LoVo (cell line): ENCODE measurements at regions not wholly inside any gene's neighbourhood (a gene's known extent, or its start where the extent isn't known, plus 50 kb on each side); places are given as distances from the start of the nearest gene placed in this dataset.
"Not testable (repeated sequence)": the region's sequence is repeated elsewhere in the genome, so short reads cannot be mapped to it uniquely, and the experiment has no call there.

Experiments
- DNase-seq: peaks from one replicate; pipeline ENCODE4 v3.0.0-alpha.2; 2016; ENCODE audit warnings: low spot score

GRCh38 chr10:91745090-91745831 lies 53.0 kb upstream of the TNKS2 start:
- no peak for DNase-seq

- no peak for DNase-seq
Observed at GRCh38 chr10:91743465-91743864, 54.8 kb upstream of the TNKS2 start.

GRCh38 chr10:91742229-91742628 lies 56.0 kb upstream of the TNKS2 start:
- no peak for DNase-seq

DNA sequence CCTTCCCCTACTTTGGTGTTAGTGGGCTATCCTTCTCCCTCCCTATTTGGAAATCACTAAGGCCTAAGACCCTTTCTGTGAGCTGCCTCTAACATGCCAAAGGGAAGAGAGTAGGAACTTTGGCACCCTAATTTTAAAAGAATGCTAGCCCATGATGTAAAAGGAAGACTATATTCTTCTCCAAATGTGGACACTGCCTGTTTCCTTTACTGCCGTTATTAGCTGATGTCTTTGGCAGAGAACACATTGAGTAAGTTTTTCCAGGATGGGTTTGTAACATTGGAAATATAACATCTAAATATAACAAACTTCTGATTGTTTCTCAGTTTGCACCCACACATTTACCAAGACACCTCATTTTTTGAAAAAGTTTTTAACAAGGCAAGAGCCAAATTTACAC lies 56.9 kb upstream of the TNKS2 start:
- DNase-seq, result no peak

DNA sequence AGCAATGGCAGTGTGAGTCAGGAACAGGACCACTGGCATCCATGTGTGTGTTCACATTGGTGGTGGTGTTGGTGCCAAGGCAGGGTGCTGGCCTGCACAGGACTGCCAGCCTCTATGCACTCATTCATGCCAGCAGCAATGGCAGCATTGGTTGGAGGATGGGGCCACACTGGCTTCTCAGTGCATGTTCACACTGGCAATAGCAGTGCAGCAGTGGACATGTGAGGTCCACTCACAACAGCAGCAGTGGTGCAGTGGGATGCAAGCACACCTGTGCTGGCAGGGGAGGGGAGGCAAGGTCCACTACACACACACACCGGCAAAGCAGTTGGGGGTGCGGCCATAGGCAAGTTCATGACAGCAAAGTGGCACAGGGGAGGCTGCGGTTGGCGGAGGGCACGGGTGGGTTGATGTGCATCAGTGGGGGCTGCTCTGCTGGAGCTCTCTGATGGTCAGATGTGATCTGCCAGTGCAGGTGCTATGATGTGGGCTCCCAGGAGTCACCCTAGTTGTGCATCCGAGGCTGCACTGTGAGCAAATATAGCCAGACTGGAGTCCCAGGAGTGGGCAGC lies 57.8 kb upstream of the TNKS2 start:
- no peak for DNase-seq

GRCh38 chr10:91732265-91732664 lies 66.0 kb upstream of the TNKS2 start:
- not testable (repeated sequence) for DNase-seq

DNA sequence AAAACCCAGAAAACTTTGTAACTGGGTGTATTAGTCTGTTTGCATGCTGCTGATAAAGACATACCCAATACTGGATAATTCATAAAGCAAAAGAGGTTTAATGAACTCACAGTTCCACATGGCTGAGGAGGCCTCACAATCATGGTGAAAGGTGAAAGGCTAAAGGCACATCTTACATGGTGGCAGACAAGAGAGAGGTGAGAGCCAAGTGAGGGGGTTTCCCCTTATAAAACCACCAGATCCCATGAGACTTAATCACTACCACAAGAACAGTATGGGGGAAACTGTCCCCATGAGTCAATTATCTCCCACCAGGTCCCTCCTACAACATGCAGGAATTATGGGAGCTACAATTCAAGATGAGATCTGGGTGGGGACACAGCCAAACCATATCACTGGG lies 68.9 kb upstream of the TNKS2 start:
- DNase-seq, result not testable (repeated sequence)

DNA sequence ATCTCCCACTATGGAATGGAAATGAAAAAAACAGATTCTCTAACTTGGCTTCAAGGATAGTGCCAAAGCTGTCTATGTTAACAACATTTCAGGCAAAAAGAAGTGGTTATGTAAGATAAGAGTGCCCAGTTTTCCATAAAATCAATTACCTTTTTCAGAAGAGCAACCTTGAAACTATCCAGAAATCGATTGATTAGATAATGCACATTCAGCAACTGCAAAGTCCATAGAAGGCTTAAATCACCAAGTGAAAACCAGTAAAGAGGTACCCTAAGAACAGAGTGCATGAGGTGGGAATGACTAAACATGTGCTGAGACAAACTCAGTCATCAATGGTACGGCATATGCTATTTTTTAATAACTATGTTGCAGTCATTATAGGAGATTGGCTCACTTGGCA lies 71.9 kb upstream of the TNKS2 start:
- no peak for DNase-seq

- no peak for DNase-seq
Observed at GRCh38 chr10:91724933-91725332, 73.3 kb upstream of the TNKS2 start.

GRCh38 chr10:91713461-91714072 lies 80.7 kb upstream of the PPP1R3C start:
- DNase-seq, result no peak

- DNase-seq, result no peak
Observed at GRCh38 chr10:91711885-91712680, 79.2 kb upstream of the PPP1R3C start.

GRCh38 chr10:91709394-91709798 lies 76.5 kb upstream of the PPP1R3C start:
- no peak for DNase-seq

GRCh38 chr10:91708174-91708861 lies 75.4 kb upstream of the PPP1R3C start:
- no peak for DNase-seq

DNA sequence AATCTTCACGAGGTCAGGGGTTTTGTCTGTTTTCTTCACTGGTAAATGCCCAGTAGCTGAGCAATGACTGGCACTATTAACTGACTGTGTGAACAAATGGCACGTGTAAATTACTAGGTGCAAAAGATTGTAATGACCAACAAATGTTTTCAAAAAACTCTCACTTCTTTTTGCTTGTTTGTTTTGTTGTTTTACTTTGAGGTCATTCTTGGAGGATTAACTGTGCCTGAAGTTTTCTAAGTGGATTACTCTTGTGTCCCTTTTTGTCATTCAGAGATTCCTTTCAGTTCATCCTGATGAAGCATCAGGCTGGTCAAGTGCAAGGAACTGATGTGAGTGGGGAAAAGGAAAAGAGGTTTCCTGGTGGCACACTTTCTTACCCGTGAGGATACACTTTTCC lies 74.4 kb upstream of the PPP1R3C start:
- DNase-seq, result no peak

GRCh38 chr10:91705948-91706670 lies 73.2 kb upstream of the PPP1R3C start:
- no peak for DNase-seq

GRCh38 chr10:91702620-91703019 lies 69.7 kb upstream of the PPP1R3C start:
- DNase-seq, result no peak

DNA sequence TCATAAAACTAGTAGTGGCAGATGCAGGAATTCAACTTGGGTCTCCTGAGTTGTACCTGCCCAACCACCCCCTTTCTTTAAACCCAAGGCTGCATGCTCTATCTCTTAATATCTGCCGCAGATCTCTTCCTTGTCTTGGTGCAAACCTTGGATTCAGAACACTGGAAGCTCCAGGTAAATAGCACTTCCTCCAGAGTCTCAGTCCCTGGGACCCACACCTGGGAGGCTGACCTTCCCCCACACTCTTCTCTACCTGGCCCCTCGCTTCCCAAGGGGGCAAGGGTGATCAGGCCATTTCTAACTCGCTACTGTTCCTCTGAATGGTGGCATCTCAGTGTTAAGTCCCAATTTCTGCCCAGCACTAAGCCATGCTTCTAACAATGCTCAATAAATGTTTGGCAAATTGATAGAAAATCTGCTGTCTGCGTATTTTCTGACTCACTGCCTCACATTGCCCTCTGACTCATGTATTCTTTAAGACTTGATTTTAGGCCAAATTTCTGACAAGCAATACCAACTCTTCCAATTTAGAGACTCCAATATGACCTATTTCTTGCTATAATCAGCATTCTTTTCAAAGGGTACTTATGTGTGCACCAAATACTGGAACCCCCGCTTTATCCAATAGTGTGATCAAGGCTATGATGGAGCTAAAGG lies 68.0 kb upstream of the PPP1R3C start:
- no peak for DNase-seq

DNA sequence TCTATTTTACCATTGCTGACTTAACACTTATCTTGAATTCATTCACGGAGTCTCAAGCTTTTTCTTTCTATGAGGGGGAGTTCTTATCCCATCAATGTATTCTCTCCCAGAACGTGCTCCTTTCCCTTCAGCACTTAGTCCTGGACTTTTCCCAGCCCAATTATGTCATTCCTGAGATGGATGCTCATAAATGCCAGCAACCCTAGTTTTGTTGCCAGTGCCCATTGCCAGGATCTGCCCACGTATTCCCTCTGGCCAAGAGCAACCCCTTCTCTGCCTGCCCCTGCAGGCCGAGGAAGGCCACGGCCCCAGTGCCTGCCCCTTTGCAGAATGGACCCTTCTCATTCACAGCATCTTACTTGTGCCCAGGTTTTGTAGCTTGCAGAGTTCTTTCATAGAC lies 67.4 kb upstream of the PPP1R3C start:
- no peak for DNase-seq

GRCh38 chr10:91698258-91698657 lies 65.4 kb upstream of the PPP1R3C start:
- no peak for DNase-seq

DNA sequence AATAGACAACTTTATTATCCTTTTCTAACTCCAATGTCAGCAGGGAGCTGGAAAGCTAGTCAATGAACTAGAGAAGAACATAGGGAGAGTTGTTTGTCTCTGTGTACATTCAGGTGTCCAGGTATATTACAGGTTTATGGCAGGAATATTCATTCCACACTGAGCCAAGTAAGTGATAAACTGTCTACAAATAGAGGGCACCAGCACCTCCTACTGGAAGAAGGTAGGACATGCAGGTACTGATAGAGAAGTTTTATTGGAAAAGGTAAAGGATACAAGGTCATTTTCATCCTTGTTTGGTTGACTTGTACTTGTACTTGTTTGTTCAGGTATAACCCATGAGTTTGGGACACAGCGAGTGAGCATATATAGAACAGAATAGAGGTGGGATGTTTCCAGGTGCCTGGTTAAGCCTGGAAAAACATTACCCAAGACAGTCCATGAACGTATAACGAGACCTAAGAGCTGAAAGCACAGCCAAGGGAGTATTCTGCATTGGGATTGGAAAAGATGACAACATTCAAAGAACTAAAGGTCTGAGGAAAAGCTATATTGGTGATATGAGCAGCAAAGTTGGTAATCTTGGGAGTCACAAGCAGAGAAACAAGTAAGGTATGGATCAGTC lies 61.4 kb upstream of the PPP1R3C start:
- DNase-seq, result peak; percentile 12
